ENCODE measurements at regions not wholly inside any gene's neighbourhood (a gene's known extent, or its start where the extent isn't known, plus 50 kb on each side); places are given as distances from the start of the nearest gene placed in this dataset.

- H3K4me2 ChIP-seq (ENCODE audit: extremely low read depth, insufficient read depth, low read length): no peak overlapping the region
- no peak overlapping the region for H3K4me3 ChIP-seq (replicated peaks in 1 of 4; ENCODE audit: control extremely low read depth in 1 of 4, insufficient read depth in 1 of 4, low read depth in 3 of 4, low read length in 4 of 4)
- H4K20me1 ChIP-seq (ENCODE audit: control insufficient read depth, extremely low read depth, insufficient read depth, low read length): no peaks in the 10 kb centered on the region
- no peak overlapping the region for H2AFZ ChIP-seq (ENCODE audit: low read length)
- peak in 1 of 2 donors; percentile 17 for DNase-seq (ENCODE audit: low read depth in 2 of 2)
- no peak for TF ChIP-seq EZH2 (IDR thresholded peaks at IDR 0.05; ENCODE audit: low read length, missing control alignments)
- no peak for TF ChIP-seq CTCF (conservative IDR thresholded peaks at IDR 0.05 in 1 of 2, IDR thresholded peaks at IDR 0.05 in 1 of 2; ENCODE audit: low read depth in 1 of 2, low read length in 2 of 2)
- no peaks in the 10 kb centered on the region for H3K27me3 ChIP-seq (ENCODE audit: control insufficient read depth, insufficient read depth, low read length)
- no peak overlapping the region for H3K27ac ChIP-seq (ENCODE audit: insufficient read depth, low read length)
- no peaks in the 10 kb centered on the region for H3K36me3 ChIP-seq (ENCODE audit: control insufficient read depth, insufficient read depth, low read length)
- H3K9ac ChIP-seq (ENCODE audit: insufficient read depth, low read length): no peak overlapping the region
- no peaks in the 10 kb centered on the region for H3K4me1 ChIP-seq (ENCODE audit: control insufficient read depth, extremely low read depth, insufficient read depth, low read length)
- no peaks in the 10 kb centered on the region for H3K79me2 ChIP-seq (ENCODE audit: control insufficient read depth, insufficient read depth, low read length)
- no peaks in the 10 kb centered on the region for H3K9me3 ChIP-seq (ENCODE audit: control insufficient read depth, insufficient read depth, low read depth, low read length)
These were observed 260.3 kb upstream of the CDH10 start for GRCh38 chr5:24904981-24905517.

DNA sequence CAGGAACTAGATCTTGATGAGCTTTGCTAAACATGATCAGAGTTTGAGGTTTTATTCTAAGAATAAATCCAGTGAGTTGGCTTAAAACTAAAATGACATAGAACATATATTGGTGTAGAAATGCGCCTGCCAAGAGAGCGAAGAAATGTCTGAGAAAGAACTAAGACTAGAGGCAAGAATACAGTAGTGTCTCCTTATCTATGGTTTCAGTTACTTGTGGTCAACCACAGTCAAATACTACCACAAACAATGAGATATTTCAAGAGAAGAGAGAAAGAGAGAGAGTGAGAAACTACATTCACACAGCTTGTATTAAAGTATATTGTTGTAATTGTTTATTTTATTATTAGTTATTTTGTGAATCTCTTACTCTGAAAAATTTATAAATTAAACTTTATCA lies 254.4 kb upstream of the CDH10 start:
- TF ChIP-seq EZH2 (IDR thresholded peaks at IDR 0.05; ENCODE audit: low read length, missing control alignments) (no peak), CTCF (conservative IDR thresholded peaks at IDR 0.05 in 1 of 2, IDR thresholded peaks at IDR 0.05 in 1 of 2; ENCODE audit: low read depth in 1 of 2, low read length in 2 of 2) (no peak)
- H3K9ac ChIP-seq (ENCODE audit: insufficient read depth, low read length): no peak overlapping the region
- no peaks in the 10 kb centered on the region for H3K27me3 ChIP-seq (ENCODE audit: control insufficient read depth, insufficient read depth, low read length)
- no peak overlapping the region for H2AFZ ChIP-seq (ENCODE audit: low read length)
- no peaks in the 10 kb centered on the region for H4K20me1 ChIP-seq (ENCODE audit: control insufficient read depth, extremely low read depth, insufficient read depth, low read length)
- H3K27ac ChIP-seq (ENCODE audit: insufficient read depth, low read length): no peak overlapping the region
- no peak overlapping the region for H3K4me3 ChIP-seq (replicated peaks in 1 of 4; ENCODE audit: control extremely low read depth in 1 of 4, insufficient read depth in 1 of 4, low read depth in 3 of 4, low read length in 4 of 4)
- no peaks in the 10 kb centered on the region for H3K4me1 ChIP-seq (ENCODE audit: control insufficient read depth, extremely low read depth, insufficient read depth, low read length)
- no peaks in the 10 kb centered on the region for H3K36me3 ChIP-seq (ENCODE audit: control insufficient read depth, insufficient read depth, low read length)
- DNase-seq (ENCODE audit: low read depth in 2 of 2): peak in 1 of 2 donors; percentile 74
- H3K79me2 ChIP-seq (ENCODE audit: control insufficient read depth, insufficient read depth, low read length): no peaks in the 10 kb centered on the region
- H3K9me3 ChIP-seq (ENCODE audit: control insufficient read depth, insufficient read depth, low read depth, low read length): no peaks in the 10 kb centered on the region
- no peak overlapping the region for H3K4me2 ChIP-seq (ENCODE audit: extremely low read depth, insufficient read depth, low read length)

DNA sequence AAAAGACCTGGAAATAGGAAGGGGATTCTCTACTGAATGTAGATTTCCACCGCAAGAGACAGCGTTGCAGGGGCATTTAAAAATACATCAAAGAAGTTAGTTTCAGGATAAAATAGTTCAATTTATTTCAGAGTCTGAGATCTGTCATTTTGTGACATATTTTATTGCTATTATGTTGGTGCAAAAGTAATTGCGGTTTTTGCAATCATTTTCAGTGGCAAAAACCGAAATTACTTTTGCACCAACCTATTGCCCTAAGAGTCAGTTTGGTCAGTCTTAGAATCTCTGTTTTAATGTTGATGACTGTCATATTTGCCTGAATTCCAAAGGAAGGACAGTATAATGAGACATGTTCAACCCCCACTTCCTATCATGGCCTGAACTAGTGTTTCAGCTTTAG lies 219.5 kb upstream of the CDH10 start:
- Histone ChIP-seq H3K4me1 (ENCODE audit: control insufficient read depth, extremely low read depth, insufficient read depth, low read length) (no peaks in the 10 kb centered on the region), H3K9me3 (ENCODE audit: control insufficient read depth, insufficient read depth, low read depth, low read length) (no peaks in the 10 kb centered on the region), H3K4me2 (ENCODE audit: extremely low read depth, insufficient read depth, low read length) (no peak overlapping the region), H3K27ac (ENCODE audit: insufficient read depth, low read length) (no peak overlapping the region), H3K4me3 (replicated peaks in 1 of 4; ENCODE audit: control extremely low read depth in 1 of 4, insufficient read depth in 1 of 4, low read depth in 3 of 4, low read length in 4 of 4) (no peak overlapping the region), H3K36me3 (ENCODE audit: control insufficient read depth, insufficient read depth, low read length) (no peaks in the 10 kb centered on the region), H3K27me3 (ENCODE audit: control insufficient read depth, insufficient read depth, low read length) (no peaks in the 10 kb centered on the region), H4K20me1 (ENCODE audit: control insufficient read depth, extremely low read depth, insufficient read depth, low read length) (no peaks in the 10 kb centered on the region), H3K79me2 (ENCODE audit: control insufficient read depth, insufficient read depth, low read length) (no peaks in the 10 kb centered on the region), H2AFZ (ENCODE audit: low read length) (no peak overlapping the region), H3K9ac (ENCODE audit: insufficient read depth, low read length) (no peak overlapping the region)
- no peak for TF ChIP-seq EZH2 (IDR thresholded peaks at IDR 0.05; ENCODE audit: low read length, missing control alignments)
- TF ChIP-seq CTCF (conservative IDR thresholded peaks at IDR 0.05 in 1 of 2, IDR thresholded peaks at IDR 0.05 in 1 of 2; ENCODE audit: low read depth in 1 of 2, low read length in 2 of 2): no peak
- DNase-seq (ENCODE audit: low read depth in 2 of 2): no peak

All from fibroblast of lung (primary cell).